Lung (tissue), 11 donors: ENCODE measurements at regions not wholly inside any gene's neighbourhood (a gene's known extent, or its start where the extent isn't known, plus 50 kb on each side); places are given as distances from the start of the nearest gene placed in this dataset.

Source experiments
- ATAC-seq: fragments of 200-7000 bp; cut with Tn5 transposase; one replicate; pipeline ENCODE4 v1.9.1; 2020; ENCODE audit warnings: moderate number of reproducible peaks; ENCODE audit not compliant: insufficient read depth, low FRiP score
- DNase-seq, 3 donors: peaks; one replicate each; pipeline ENCODE4 v3.0.0-alpha.2; 2013 to 2017
- H3K27ac ChIP-seq, 2 donors: one replicate each; pipeline ENCODE4 v1.5.1; 2013; ENCODE audit warnings: mild to moderate bottlenecking in 2 of 2, moderate library complexity in 2 of 2, control low read depth in 1 of 2, inconsistent platforms in 1 of 2, low read depth in 1 of 2, low read length in 1 of 2
- H3K27me3 ChIP-seq, 3 donors: one replicate each; pipeline ENCODE4 v1.5.1; 2013; ENCODE audit warnings: low read length in 2 of 3; ENCODE audit not compliant: control insufficient read depth in 3 of 3, insufficient read depth in 3 of 3
- H3K36me3 ChIP-seq, 4 donors: one replicate each; pipeline ENCODE4 v1.5.1; 2013; ENCODE audit warnings: low read length in 4 of 4, mild to moderate bottlenecking in 1 of 4, moderate library complexity in 1 of 4; ENCODE audit not compliant: control insufficient read depth in 4 of 4, insufficient read depth in 4 of 4
- H3K4me1 ChIP-seq, 5 donors: one replicate each; pipeline ENCODE4 v1.5.1; 2013; ENCODE audit warnings: low read length in 5 of 5, mild to moderate bottlenecking in 2 of 5, moderate library complexity in 1 of 5; ENCODE audit not compliant: control insufficient read depth in 5 of 5, insufficient read depth in 5 of 5
- H3K4me3 ChIP-seq: one replicate; pipeline ENCODE4 v1.5.1; 2013; ENCODE audit warnings: mild to moderate bottlenecking, control low read depth, moderate library complexity
- H3K9ac ChIP-seq, 2 donors: one replicate each; pipeline ENCODE4 v1.5.1; 2013; ENCODE audit warnings: low read length in 2 of 2, control low read depth in 1 of 2; ENCODE audit not compliant: insufficient read depth in 1 of 2
- H3K9me3 ChIP-seq, 4 donors: one replicate each; pipeline ENCODE4 v1.5.1; 2013; ENCODE audit warnings: low read length in 3 of 4, mild to moderate bottlenecking in 1 of 4, moderate library complexity in 1 of 4; ENCODE audit not compliant: control insufficient read depth in 4 of 4, insufficient read depth in 3 of 4
- WGBS, 2 donors: extraction: QIAGEN DNeasy Blood & Tissue Kit; methylation state at CpG; one replicate each; pipeline ENCODE4 v1.1.7; 2013; 5-methylcytosine and 5-hydroxymethylcytosine counted together
- TF ChIP-seq, protein P1 (sequence below): IDR thresholded peaks from 2 replicates; pipeline ENCODE4 v1.5.1; 2012; ENCODE audit warnings: mild to moderate bottlenecking; ENCODE audit errors: control extremely low read depth, extremely low read depth
- donor health status: control.
- donor health status: control.
- donor health status: Bipolar disorder and iron deficiency.
- donor health status: healthy.
- donor health status: DM: yes; HTN: yes; CAD: no.

GRCh38 chr2:18682681-18683080 lies 93.3 kb upstream of the NT5C1B start:
- 85 to 87% methylated on average over 1 of the region's 1 CpG for WGBS, 2 donors
- no peak for ATAC-seq

GRCh38 chr2:18677280-18677679 lies 87.9 kb upstream of the NT5C1B start:
- Histone ChIP-seq H3K27me3 (no peaks in the 10 kb centered on the region), H3K4me1 (no peaks in the 10 kb centered on the region), H3K9me3 (peaks cover 0 to 3% (median 1%) of the 10 kb centered on the region in 4 donors), H3K9ac (no peak overlapping the region), H3K4me3 (no peak overlapping the region), H3K27ac (no peak overlapping the region), H3K36me3 (no peaks in the 10 kb centered on the region)
- WGBS, 2 donors: 92% methylated on average over 2 of the region's 2 CpGs
- ATAC-seq (no peak), DNase-seq (no peak)
- TF ChIP-seq, protein P1, sequence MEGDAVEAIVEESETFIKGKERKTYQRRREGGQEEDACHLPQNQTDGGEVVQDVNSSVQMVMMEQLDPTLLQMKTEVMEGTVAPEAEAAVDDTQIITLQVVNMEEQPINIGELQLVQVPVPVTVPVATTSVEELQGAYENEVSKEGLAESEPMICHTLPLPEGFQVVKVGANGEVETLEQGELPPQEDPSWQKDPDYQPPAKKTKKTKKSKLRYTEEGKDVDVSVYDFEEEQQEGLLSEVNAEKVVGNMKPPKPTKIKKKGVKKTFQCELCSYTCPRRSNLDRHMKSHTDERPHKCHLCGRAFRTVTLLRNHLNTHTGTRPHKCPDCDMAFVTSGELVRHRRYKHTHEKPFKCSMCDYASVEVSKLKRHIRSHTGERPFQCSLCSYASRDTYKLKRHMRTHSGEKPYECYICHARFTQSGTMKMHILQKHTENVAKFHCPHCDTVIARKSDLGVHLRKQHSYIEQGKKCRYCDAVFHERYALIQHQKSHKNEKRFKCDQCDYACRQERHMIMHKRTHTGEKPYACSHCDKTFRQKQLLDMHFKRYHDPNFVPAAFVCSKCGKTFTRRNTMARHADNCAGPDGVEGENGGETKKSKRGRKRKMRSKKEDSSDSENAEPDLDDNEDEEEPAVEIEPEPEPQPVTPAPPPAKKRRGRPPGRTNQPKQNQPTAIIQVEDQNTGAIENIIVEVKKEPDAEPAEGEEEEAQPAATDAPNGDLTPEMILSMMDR: no peak

More at GRCh38 chr2:18682681-18683080, 93.3 kb upstream of the NT5C1B start:
- Histone ChIP-seq H3K36me3 (no peaks in the 10 kb centered on the region), H3K27me3 (no peaks in the 10 kb centered on the region), H3K4me3 (no peak overlapping the region), H3K9me3 (no peaks in the 10 kb centered on the region), H3K27ac (no peak overlapping the region), H3K9ac (no peak overlapping the region), H3K4me1 (peaks cover 0 to 21% (median 7%) of the 10 kb centered on the region in 5 donors)
- TF ChIP-seq, protein P1: no peak
- DNase-seq: no peak

GRCh38 chr2:18674309-18674708 lies 84.9 kb upstream of the NT5C1B start:
- no peaks in the 10 kb centered on the region for H3K27me3 ChIP-seq
- H3K9me3 ChIP-seq: peaks cover 0 to 3% (median 1%) of the 10 kb centered on the region in 4 donors
- TF ChIP-seq, protein P1: no peak
- H3K4me3 ChIP-seq: no peak overlapping the region
- ATAC-seq (no peak), DNase-seq (no peak)
- H3K4me1 ChIP-seq: no peaks in the 10 kb centered on the region
- no peak overlapping the region for H3K27ac ChIP-seq
- no peak overlapping the region for H3K9ac ChIP-seq
- H3K36me3 ChIP-seq: no peaks in the 10 kb centered on the region

DNA sequence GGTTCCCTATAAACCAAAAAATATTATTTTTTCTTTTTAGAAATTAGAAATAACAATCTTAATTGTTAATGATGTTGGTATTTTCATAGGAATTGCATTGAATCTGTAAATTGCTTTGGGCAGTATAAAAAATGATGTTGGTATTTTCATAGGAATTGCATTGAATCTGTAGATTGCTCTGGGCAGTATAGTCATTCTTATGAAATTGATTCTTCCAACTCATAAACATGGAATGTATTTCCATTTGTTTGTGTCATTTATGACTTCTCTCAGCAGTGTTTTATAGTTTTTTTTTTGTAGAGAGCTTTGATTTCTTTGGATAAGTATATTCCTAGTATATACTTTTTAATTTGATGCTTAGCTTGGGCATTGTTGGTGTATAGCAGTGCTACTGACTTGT lies 82.0 kb upstream of the NT5C1B start:
- ATAC-seq: no peak
- H3K4me3 ChIP-seq: no peak overlapping the region
- no peaks in the 10 kb centered on the region for H3K4me1 ChIP-seq
- no peak for DNase-seq
- H3K9ac ChIP-seq: no peak overlapping the region
- H3K27ac ChIP-seq: no peak overlapping the region
- peaks cover 0 to 3% (median 1%) of the 10 kb centered on the region in 4 donors for H3K9me3 ChIP-seq
- TF ChIP-seq, protein P1: no peak
- H3K27me3 ChIP-seq: no peaks in the 10 kb centered on the region
- no peaks in the 10 kb centered on the region for H3K36me3 ChIP-seq
